Large intestine (tissue), 3 donors: ENCODE measurements at regions not wholly inside any gene's neighbourhood (a gene's known extent, or its start where the extent isn't known, plus 50 kb on each side); places are given as distances from the start of the nearest gene placed in this dataset.

Experiments used
- DNase-seq, 2 donors: peaks; one replicate each; pipeline versions ENCODE4 v3.0.0 to v3.0.0-alpha.2; 2013
- H3K27ac ChIP-seq: one replicate; pipeline ENCODE4 v1.5.1; 2013; ENCODE audit warnings: low read length
- H3K27me3 ChIP-seq: 2 replicates; pipeline ENCODE4 v1.6.1; 2013; ENCODE audit warnings: low read length; ENCODE audit not compliant: control insufficient read depth, insufficient read depth
- H3K36me3 ChIP-seq: 2 replicates; pipeline ENCODE4 v1.6.1; 2013; ENCODE audit warnings: low read length; ENCODE audit not compliant: control insufficient read depth, insufficient read depth
- H3K4me1 ChIP-seq: one replicate; pipeline ENCODE4 v1.6.1; 2013; ENCODE audit warnings: low read length; ENCODE audit not compliant: control insufficient read depth, insufficient read depth
- H3K4me3 ChIP-seq: one replicate; pipeline ENCODE4 v1.5.1; 2013; ENCODE audit warnings: low read length
- H3K9me3 ChIP-seq: one replicate; pipeline ENCODE4 v1.6.1; 2013; ENCODE audit warnings: mild to moderate bottlenecking, low read depth, low read length, moderate library complexity; ENCODE audit not compliant: control insufficient read depth
- WGBS: methylation state at CpG from one replicate; pipeline ENCODE4 v1.1.5; 2013; ENCODE audit warnings: low lambda C conversion rate; ENCODE audit not compliant: insufficient coverage; 5-methylcytosine and 5-hydroxymethylcytosine counted together

DNA sequence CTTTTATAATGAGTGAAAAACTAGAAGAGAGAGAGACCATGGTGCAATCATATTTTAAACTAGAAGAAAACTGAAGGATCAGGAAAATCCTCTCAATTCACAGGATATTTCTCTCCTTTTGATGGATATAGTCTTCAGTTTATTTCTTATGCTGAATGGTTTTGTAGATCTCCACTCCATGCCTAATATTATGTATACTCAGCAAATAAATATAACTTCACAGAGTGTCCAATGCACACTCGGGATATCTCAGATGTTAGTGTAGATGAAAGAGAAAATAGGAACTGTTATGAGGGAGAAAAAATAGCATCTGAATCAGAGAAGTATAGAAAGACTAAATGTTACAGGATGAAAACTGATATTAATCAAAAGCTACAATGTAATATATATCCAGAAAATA, 1324.5 kb upstream of the PIK3C3 start:
- WGBS, result no CpG with 5 or more reads among the region's 1 CpG
- H3K4me1 ChIP-seq, result no peaks in the 10 kb centered on the region
- no peak for DNase-seq
- no peaks in the 10 kb centered on the region for H3K27me3 ChIP-seq
- no peaks in the 10 kb centered on the region for H3K9me3 ChIP-seq
- H3K36me3 ChIP-seq, result no peaks in the 10 kb centered on the region
- no peak overlapping the region for H3K4me3 ChIP-seq
- H3K27ac ChIP-seq, result no peak overlapping the region

DNA sequence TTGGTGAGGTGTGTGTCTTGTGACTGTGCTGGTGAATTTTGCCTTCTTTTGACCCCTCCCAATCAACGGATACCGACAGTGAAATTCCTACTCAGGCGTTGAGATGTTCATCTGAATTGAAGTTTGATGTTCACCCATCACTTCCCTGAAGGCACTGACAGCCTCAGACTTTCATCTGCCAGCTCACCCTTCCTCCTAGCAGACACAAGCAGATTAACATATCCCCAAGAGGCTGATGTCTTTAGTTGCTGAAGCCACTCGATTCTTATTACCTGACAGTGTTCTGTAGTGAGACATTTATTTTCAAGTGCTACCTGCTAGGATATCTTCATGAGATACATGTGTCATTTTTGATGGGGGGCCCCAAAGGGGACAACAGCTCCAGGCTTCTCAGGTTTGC, 1330.1 kb upstream of the PIK3C3 start:
- Histone ChIP-seq H3K27me3 (no peaks in the 10 kb centered on the region), H3K4me3 (no peak overlapping the region), H3K4me1 (no peaks in the 10 kb centered on the region), H3K9me3 (no peaks in the 10 kb centered on the region), H3K27ac (no peak overlapping the region), H3K36me3 (no peaks in the 10 kb centered on the region)
- WGBS, result no CpG with 5 or more reads among the region's 4 CpGs
- DNase-seq, result no peak

DNA sequence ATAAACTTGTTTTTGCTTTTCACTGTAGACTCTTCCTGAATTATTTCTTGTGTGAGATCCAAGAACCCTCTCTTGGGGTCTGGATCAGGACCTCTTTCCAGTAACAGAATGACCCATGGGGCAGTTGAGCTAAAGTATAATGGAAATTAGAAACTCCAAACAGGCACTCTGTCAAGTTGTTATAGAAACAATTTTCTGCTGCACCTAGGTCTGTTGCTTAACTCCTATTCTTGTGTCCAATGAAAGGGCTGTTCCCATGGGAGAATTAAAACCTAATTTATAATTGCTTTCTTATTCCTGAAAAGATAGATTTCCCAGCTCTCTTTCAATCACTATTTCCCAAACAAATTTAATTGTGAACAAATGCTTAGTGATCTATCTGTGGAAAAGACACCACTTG, 1341.3 kb upstream of the PIK3C3 start:
- Histone ChIP-seq H3K4me3 (no peak overlapping the region), H3K27ac (no peak overlapping the region), H3K4me1 (no peaks in the 10 kb centered on the region), H3K36me3 (no peaks in the 10 kb centered on the region), H3K27me3 (no peaks in the 10 kb centered on the region), H3K9me3 (no peaks in the 10 kb centered on the region)
- no peak for DNase-seq

DNA sequence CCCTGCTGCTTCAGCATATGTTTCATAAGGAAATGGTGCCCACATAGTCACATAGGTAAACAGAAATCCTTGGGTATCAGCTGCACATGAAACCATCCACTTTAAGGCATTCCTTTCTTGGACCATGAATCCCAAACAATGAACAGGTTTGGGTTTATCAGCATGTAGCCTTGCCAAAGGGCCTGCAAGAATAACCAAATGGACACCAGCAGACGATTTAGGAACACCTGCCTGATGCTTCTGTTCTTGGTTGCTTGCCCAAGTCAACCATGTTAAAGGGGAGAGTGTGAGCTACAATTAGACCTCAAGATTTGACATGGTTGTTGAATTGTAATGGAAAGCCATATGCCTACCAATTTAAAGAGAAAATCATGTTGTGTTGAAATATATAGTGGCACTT, 1342.7 kb upstream of the PIK3C3 start:
- no peak for DNase-seq
- no peaks in the 10 kb centered on the region for H3K4me1 ChIP-seq
- H3K27me3 ChIP-seq, result no peaks in the 10 kb centered on the region
- H3K27ac ChIP-seq, result no peak overlapping the region
- WGBS, result no CpG with 5 or more reads among the region's 1 CpG
- H3K4me3 ChIP-seq, result no peak overlapping the region
- no peaks in the 10 kb centered on the region for H3K36me3 ChIP-seq
- no peaks in the 10 kb centered on the region for H3K9me3 ChIP-seq

DNA sequence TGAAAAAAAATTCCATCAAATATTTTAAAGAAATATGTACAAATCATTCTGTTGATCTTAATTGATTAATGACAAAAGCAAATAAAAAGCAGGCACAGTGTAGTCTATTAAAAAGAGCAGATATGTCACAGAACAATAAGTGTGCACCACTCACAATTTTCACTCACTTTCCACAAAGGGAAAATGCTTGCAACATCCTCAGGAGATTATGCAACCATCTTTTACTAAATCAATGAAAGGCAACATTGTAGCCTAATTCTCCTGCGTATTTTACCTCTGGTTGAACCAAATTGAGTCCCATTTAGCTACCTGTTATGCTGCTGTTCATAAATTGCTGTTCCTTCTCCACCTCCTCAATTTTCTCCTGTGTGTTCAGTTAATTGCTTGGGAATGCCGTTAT, 1346.8 kb upstream of the PIK3C3 start:
- H3K27me3 ChIP-seq, result no peaks in the 10 kb centered on the region
- no peaks in the 10 kb centered on the region for H3K4me1 ChIP-seq
- no peak overlapping the region for H3K4me3 ChIP-seq
- no CpG with 5 or more reads among the region's 2 CpGs for WGBS
- no peak for DNase-seq
- H3K9me3 ChIP-seq, result no peaks in the 10 kb centered on the region
- no peak overlapping the region for H3K27ac ChIP-seq
- H3K36me3 ChIP-seq, result no peaks in the 10 kb centered on the region

DNA sequence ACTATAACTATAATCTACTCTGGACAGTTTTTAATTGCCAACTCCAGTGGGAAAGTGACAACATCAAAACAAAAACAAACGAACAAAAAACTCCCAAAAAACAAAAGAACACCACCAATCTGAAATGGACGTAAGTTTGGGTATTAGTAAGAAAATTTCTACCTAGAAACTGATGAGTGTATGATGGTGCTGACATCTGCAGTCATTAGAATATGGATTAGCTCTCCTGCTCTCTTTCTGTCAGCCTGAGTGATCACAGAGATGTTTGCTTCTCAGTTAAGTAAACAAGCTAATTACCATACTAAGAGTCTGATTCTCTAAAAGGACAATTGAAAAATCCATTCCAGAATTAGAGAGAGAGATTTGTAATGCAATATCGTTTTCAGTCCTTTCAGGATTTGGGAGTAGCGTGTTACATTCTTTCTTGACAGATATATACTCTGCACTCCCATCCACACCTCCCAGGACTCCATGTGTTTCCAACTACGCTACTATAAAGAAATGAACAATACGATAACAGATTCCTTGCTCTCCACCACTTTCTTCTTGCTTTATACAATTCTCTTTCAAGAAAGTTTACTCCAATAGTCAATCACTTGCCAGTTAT, 1347.4 kb upstream of the PIK3C3 start:
- H3K4me3 ChIP-seq, result no peak overlapping the region
- WGBS, result 38% methylated on average over 2 of the region's 6 CpGs
- no peaks in the 10 kb centered on the region for H3K36me3 ChIP-seq
- no peaks in the 10 kb centered on the region for H3K9me3 ChIP-seq
- no peak overlapping the region for H3K27ac ChIP-seq
- no peaks in the 10 kb centered on the region for H3K27me3 ChIP-seq
- no peaks in the 10 kb centered on the region for H3K4me1 ChIP-seq
- no peak for DNase-seq

DNA sequence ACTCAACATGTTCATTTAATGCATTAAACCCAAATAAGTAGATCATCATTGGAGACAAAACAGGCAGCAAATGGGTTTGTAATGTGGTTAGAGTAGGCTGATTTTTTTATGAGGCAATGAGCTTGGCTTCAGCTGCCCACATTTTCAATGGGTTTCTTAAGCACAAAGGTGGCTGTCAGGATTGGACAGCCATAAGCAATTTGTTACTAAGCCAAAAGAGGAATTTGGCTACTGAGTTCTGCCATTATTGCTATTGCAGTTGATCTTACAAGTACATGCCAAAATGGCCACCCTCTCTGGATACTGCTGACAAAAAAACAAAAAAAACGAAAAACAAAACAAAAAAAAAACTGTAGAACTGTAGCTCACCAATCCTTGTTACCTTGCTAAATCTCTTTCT, 1348.0 kb upstream of the PIK3C3 start:
- no peak for DNase-seq
- no peaks in the 10 kb centered on the region for H3K36me3 ChIP-seq

DNA sequence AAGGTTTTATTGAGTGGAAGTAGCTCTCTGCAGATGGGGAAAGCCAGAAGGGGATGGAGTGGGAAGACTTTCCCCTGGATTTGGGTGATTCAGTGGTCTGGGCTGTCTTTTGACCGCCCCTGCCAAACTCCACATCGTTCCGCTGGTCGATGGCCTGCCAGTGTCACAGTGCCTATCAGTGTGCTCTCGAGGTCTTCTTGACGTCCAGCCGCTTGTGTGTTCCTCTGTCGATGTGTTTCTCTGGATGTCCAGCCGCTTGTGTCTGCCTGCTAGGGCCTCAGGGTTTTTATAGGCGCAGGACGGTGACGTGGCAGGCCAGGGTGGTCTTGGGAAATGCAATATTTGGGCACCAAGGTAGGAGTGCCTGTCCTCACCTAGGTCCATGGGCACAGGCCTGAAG, 1371.4 kb upstream of the PIK3C3 start:
- H3K9me3 ChIP-seq, result no peaks in the 10 kb centered on the region
- no CpG with 5 or more reads among the region's 12 CpGs for WGBS
- DNase-seq, result no peak
- H3K27me3 ChIP-seq, result no peaks in the 10 kb centered on the region
- H3K36me3 ChIP-seq, result no peaks in the 10 kb centered on the region
- H3K4me3 ChIP-seq, result no peak overlapping the region
- H3K27ac ChIP-seq, result no peak overlapping the region
- H3K4me1 ChIP-seq, result no peaks in the 10 kb centered on the region

More for the DNA sequence above, 1348.0 kb upstream of the PIK3C3 start:
- no peak overlapping the region for H3K4me3 ChIP-seq
- H3K9me3 ChIP-seq, result no peaks in the 10 kb centered on the region
- H3K4me1 ChIP-seq, result no peaks in the 10 kb centered on the region
- WGBS, result 80% methylated on average over 1 of the region's 1 CpG
- H3K27ac ChIP-seq, result no peak overlapping the region
- no peaks in the 10 kb centered on the region for H3K27me3 ChIP-seq

DNA sequence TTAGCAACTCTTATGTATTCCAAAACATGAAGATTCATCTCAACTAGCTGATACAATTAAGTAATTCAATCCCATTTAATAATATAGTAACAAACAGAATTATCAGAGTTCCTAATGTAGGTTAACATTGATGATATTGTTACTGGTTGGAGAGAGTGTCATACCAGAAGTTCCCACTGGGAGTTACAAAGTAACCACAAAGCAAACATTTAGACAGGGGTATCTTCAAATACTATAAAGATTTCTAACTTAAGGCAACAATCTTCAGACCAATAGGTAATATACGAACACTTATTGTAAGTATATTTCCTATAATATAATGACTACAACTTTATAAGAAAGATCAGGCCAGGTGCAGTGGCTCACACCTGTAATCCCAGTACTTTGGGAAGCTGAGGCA, 1372.9 kb upstream of the PIK3C3 start:
- Histone ChIP-seq H3K4me3 (no peak overlapping the region), H3K4me1 (no peaks in the 10 kb centered on the region), H3K36me3 (no peaks in the 10 kb centered on the region), H3K9me3 (no peaks in the 10 kb centered on the region), H3K27ac (no peak overlapping the region), H3K27me3 (no peaks in the 10 kb centered on the region)
- WGBS, result no CpG with 5 or more reads among the region's 1 CpG
- DNase-seq, result no peak

DNA sequence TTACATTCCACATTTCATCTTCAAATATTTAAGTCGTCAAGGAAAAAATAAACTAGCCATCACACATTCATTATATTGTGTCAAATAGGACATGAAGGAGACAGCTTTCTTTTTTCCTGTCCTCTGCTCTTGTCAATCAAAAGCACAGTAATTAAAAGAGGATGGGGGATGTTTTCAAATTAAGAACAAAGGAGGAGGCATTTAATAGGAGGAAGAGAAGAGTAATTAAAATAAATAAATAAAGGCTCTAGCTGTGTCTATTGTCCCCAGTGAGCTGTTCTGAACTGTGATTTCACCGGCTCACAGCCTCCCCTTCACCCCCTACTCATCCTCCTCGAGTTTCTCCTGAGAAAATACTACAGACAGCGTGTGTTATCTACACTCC, 1377.1 kb upstream of the PIK3C3 start:
- WGBS, result 55% methylated on average over 2 of the region's 4 CpGs
- Histone ChIP-seq H3K27ac (no peak overlapping the region), H3K36me3 (no peaks in the 10 kb centered on the region), H3K4me3 (no peak overlapping the region), H3K27me3 (no peaks in the 10 kb centered on the region), H3K9me3 (no peaks in the 10 kb centered on the region), H3K4me1 (no peaks in the 10 kb centered on the region)
- DNase-seq, result no peak

DNA sequence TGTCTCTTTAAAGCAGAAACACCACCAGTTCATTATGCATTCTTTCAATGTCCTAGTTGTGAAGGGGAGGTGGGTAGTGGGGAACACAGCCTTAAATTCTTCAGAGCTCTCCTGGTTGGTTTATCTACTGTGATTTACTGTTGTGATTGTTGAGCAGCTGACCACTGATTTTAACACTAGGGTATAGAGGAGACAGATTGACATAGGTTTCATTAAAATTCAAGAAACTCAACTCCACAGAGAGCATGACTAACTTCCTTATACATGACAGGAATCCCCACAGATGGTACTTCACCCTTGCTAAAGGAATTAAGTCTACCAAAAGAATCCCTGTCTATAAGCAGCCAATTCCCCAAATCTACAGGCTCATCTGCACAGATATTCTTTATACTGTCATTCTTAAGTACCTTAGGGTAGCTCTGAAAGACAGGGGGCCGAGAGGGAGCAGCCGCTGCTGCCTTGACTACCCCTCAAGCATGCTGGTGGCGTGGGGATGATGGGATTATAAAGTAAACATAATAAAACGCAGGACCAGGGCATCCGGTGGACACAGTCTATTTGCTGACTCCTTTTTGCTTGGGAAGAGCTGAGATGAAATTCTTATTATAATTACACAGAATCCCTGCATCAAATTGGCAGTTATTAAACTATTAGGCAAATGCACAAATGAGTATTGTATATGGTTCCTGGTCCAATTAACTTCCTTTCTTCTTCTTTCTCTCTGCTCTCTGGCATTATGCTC, 1377.6 kb upstream of the PIK3C3 start:
- H3K27me3 ChIP-seq, result no peaks in the 10 kb centered on the region
- WGBS, result no CpG with 5 or more reads among the region's 5 CpGs

More for the DNA sequence above, 1377.6 kb upstream of the PIK3C3 start:
- H3K27ac ChIP-seq, result no peak overlapping the region
- no peaks in the 10 kb centered on the region for H3K9me3 ChIP-seq
- H3K36me3 ChIP-seq, result no peaks in the 10 kb centered on the region
- no peak for DNase-seq
- no peak overlapping the region for H3K4me3 ChIP-seq
- H3K4me1 ChIP-seq, result no peaks in the 10 kb centered on the region
